ENCODE measurements at regions not wholly inside any gene's neighbourhood (a gene's known extent, or its start where the extent isn't known, plus 50 kb on each side); places are given as distances from the start of the nearest gene placed in this dataset.
"Not testable (repeated sequence)": the region's sequence is repeated elsewhere in the genome, so short reads cannot be mapped to it uniquely, and the experiment has no call there.

DNA sequence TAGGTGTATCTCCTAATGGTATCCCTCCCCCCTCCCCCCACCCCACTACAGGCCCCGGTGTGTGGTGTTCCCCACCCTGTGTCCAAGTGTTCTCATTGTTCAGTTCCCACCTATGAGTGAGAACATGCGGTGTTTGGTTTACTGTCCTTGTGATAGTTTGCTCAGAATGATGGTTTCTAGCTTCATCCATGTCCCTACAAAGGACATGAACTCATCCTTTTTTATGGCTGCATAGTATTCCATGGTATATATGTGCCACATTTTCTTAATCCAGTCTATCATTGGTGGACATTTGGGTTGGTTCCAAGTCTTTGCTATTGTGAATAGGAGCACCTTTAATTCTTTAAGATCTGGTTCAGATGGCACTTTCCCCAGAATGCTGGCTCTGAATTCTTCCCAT is 58.5 kb upstream of the PTGFRN start:
- not testable (repeated sequence) for DNase-seq (ENCODE audit: low spot score)

DNA sequence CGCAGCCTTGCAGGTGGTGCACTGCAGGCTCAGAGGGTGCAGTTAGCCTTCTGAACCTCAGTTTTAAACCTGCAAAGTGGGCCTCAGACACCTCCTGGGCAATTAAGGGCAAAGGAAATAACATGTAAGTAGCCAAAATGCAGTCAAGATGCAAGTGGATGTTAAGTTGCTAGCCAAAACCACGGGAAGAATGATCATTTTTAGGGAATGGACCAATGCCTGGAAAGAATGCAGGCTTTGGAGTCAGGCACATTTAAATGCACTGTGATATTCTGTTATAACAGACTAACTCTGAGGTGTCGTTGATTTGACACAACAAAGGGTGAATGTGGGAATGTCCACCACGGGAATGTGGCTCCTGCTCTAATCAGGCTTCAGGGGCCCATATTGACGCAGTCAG is 57.9 kb upstream of the PTGFRN start:
- no peak for DNase-seq (ENCODE audit: low spot score)

DNA sequence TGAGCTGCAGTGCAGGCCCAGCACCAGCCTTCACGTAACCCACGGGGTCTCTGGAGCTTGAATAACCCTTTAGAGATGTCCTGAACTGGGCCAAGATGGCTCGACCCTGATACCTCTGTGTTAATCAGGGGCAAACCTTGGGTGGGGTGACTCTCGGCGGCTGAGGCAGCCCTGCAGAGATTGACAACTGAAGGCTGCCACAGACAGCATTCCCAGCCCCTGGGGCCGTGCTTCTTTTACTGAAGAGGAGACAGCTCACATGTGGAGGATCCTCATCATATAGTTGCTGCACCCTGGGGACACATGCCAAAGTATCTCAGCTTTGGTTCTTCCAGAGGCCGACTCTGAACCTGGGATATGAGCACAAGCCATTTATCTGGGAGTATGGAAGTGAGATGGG is 57.3 kb upstream of the PTGFRN start:
- no peak for DNase-seq (ENCODE audit: low spot score)

DNA sequence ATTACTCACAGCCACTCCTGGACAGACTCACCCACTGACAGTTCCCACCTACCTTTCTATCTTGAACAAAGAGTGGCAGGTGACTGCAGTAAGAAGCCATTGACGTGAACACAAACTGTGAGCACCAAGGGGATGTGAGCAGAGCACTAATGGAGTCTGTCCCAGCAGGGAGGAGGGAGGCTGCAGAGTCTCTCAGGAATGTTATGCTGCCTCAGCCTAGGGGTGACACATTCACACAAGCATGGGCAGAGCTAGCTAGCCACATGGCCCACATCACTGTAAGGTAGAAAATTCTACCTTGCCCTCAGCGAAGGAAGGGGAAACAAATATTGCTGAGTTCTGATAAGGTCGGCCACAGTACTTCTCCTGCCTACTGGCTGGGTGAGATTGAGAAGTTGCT is 56.8 kb upstream of the PTGFRN start:
- no peak for DNase-seq (ENCODE audit: low spot score)

DNA sequence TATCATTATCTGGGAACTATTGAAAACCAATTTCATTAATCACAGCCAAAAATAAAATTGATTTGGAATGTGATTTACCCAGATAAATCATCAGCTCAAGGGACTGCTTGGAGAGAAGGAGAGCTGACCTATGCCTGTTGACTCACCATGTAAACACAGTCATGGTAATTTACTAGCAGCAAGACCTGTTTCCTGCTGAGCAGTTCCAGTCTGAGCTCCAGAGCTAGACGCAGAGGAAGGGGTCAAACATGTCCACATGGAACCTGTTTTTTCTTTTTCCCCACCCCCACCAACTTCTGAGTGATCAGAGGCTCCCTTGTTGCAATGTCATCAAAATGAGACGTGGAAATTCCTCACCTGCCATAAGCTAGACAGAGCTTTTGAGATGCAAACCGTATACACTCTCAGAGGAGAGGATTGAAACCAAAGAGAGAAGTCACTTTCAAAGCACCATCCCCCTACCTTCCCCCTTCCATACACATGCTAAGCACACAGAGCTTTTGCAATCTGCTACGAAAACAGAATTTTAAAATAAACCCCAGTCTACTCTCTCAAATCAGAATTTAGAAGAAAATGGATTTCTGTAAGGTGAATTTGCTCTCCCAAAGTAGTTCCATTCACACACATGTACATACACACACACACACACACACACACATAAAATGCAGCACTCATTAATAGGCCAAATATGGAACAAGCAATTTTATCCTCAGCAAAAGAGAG is 55.9 kb upstream of the PTGFRN start:
- peak; percentile 69 for DNase-seq (ENCODE audit: low spot score)

DNA sequence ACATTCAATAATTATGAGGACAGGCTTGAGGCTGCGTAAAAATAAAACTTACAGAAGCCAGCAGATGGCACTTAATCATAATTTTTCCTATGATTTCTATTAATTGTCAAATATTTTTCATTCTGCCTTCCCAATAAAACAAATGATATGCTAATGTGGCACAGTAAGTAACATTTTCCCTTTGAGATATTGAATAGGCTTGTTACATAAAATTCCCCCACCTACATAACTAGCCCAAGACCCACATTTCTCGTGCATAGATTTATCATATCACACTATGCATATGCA is 55.4 kb upstream of the PTGFRN start:
- no peak for DNase-seq (ENCODE audit: low spot score)

DNA sequence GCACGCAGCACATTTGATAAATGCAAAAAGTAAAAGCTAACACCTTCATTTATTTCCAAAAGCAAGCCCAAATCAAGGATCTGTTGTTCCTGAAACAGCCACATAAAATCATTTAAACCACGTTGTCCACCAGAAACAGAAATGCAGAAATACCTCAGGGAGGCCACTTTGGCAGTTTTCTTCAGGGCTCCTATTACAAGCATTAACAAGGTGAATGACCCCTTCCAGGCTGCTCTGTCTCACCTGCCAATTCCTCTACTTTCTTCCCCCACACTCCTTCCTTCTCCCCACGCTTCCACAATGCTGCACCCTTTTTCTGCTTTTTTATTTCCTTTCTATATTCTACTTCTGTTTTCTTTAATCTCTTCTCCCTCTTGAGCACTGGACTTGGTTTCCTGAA is 55.0 kb upstream of the PTGFRN start:
- DNase-seq (ENCODE audit: low spot score) = no peak

DNA sequence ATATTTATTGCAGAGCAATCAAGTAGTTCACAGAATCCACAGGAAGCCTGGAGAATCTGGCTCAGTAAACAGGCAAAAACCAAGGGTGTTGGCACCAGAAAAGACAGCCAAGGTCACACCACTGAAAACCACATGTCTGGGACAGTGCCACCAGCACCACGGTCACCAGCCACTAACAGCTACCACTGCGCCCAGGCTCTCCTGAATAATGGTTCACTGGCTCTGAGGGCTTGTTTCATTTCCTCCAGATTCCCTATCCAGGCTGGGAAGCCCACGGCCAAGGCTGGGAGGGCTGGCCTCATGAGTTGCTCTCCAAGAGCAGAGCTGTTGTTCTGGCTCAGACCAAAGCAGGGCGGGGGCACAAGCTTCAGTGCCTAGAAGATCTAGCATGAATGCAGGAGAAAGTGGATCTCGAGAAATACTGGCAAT is 54.5 kb upstream of the PTGFRN start:
- DNase-seq (ENCODE audit: low spot score) = no peak

DNA sequence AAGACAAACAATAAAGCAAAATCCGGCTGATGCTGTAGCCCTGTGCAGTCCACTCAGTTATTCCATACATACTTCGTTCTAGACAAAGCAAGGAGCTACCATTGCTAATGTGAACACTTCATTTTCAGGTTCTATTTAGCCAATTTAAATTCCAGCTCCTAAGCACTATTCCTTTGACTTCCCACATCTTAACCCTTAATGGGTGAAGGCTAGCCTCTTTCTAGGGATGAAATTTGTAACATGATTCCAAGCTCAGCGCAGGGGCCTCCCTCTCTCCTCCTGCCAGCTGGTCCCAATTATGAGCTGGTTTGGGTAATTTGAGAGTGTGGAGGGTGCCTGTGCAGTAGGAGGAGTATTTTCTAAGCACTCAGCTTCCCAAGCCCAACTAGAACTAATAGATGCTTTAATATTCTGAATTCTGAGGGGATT is 53.9 kb upstream of the PTGFRN start:
- DNase-seq (ENCODE audit: low spot score) = no peak

DNA sequence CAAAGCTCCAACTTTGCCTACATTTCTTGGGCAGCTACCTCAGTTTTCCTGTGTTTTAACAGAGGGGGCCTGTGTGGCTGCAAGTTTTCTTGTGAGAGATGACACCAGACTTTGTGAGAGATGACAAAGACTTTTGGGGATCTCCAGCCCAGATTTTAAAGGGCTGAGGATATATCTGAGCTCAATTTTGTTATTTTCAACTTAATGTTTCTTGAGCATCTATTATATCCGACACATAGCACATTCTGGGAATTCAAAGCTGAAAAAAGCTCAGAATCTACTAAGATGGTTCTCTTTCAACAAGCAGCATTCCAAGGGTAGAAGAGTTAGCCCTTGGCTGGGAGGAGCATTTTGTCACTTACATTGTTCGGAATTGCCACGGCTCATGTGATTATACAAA is 53.4 kb upstream of the PTGFRN start:
- no peak for DNase-seq (ENCODE audit: low spot score)

DNA sequence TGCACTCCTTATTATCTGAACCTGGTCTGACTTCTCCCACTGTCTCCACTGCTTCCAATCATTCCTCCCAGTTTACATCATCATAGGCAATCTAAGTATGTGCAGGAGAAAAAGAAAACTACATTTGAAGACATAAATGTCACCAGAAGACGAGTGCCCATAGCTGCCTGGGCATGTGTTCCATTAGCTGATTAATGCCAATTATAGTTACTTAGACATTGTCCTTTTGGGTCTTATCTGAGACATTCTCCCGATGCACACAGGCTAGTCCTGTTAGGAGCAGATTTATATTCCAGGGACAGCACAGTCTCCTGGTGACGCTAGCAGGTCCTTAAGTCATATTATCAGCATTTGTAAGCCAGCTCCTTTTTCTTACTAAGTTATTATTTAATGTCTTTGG is 52.6 kb upstream of the PTGFRN start:
- no peak for DNase-seq (ENCODE audit: low spot score)

Measured in RKO (cell line).